Tibial nerve (tissue), 4 donors: ENCODE measurements at regions not wholly inside any gene's neighbourhood (a gene's known extent, or its start where the extent isn't known, plus 50 kb on each side); places are given as distances from the start of the nearest gene placed in this dataset.

Experiments
- DNase-seq, 2 donors: peaks; one replicate each; pipeline ENCODE4 v3.0.0-alpha.2; 2019; ENCODE audit warnings: low spot score in 2 of 2
- H3K27ac ChIP-seq, 4 donors: fragments of 200-600 bp; sonication (generic) in 3 of 4; one replicate each; pipeline ENCODE4 v1.5.1; 2017 to 2019; ENCODE audit warnings: mild to moderate bottlenecking in 1 of 4
- H3K27me3 ChIP-seq, 2 donors: fragments of 200-600 bp; sonication (generic) in 1 of 2; one replicate each; pipeline versions ENCODE4 v1.5.1 to v1.6.0; 2017 to 2019
- H3K36me3 ChIP-seq, 3 donors: fragments of 200-600 bp; sonication (generic); one replicate each; pipeline ENCODE4 v1.5.1; 2018 to 2019
- H3K4me1 ChIP-seq, 4 donors: fragments of 200-600 bp; sonication (generic) in 3 of 4; one replicate each; pipeline ENCODE4 v1.5.1; 2017 to 2019
- H3K4me3 ChIP-seq, 4 donors: fragments of 200-600 bp; sonication (generic) in 3 of 4; one replicate each; pipeline ENCODE4 v1.5.1; 2017 to 2019; ENCODE audit warnings: mild to moderate bottlenecking in 1 of 4, moderate library complexity in 1 of 4
- H3K9me3 ChIP-seq, 4 donors: fragments of 200-600 bp; sonication (generic) in 3 of 4; one replicate each; pipeline ENCODE4 v1.5.1; 2017 to 2019
- CTCF ChIP-seq, 5 experiments: fragments of 200-600 bp in 3 of 5; fragments of 450-650 bp in 2 of 5; sonication (generic) in 3 of 5; IDR thresholded peaks; one replicate each; pipeline ENCODE4 v1.5.1; 2016 to 2019; ENCODE audit warnings: antibody characterized with exemption in 5 of 5, mild to moderate bottlenecking in 3 of 5, moderate library complexity in 2 of 5
- EP300 ChIP-seq, 2 donors: sonication (generic); formaldehyde crosslinking; IDR thresholded peaks; one replicate each; pipeline ENCODE4 v1.6.1; 2017; ENCODE audit warnings: antibody characterized with exemption in 2 of 2, mild to moderate bottlenecking in 1 of 2
- POLR2A ChIP-seq, 2 donors: fragments of 450-650 bp; IDR thresholded peaks; one replicate each; pipeline ENCODE4 v1.6.1; 2017; ENCODE audit warnings: antibody characterized with exemption in 2 of 2, mild to moderate bottlenecking in 2 of 2, moderate library complexity in 2 of 2
- WGBS, 2 donors: methylation state at CpG; one replicate each; pipeline ENCODE4 v1.1.5; 2018; 5-methylcytosine and 5-hydroxymethylcytosine counted together

- Histone ChIP-seq H3K4me3 (no peak overlapping the region), H3K27me3 (no peaks in the 10 kb centered on the region), H3K27ac (no peak overlapping the region), H3K4me1 (peaks cover 0 to 11% (median 2%) of the 10 kb centered on the region in 4 donors), H3K36me3 (no peaks in the 10 kb centered on the region), H3K9me3 (no peaks in the 10 kb centered on the region)
- DNase-seq: no peak
- TF ChIP-seq POLR2A (IDR thresholded peaks at IDR 0.05) (no peak), CTCF (IDR thresholded peaks at IDR 0.05) (no peak), EP300 (IDR thresholded peaks at IDR 0.05) (no peak)
- 87 to 92% methylated on average over 7 of the region's 7 CpGs for WGBS, 2 donors
These were observed 273.9 kb downstream of the CDC5L start for GRCh38 chr6:44661221-44662008.

DNA sequence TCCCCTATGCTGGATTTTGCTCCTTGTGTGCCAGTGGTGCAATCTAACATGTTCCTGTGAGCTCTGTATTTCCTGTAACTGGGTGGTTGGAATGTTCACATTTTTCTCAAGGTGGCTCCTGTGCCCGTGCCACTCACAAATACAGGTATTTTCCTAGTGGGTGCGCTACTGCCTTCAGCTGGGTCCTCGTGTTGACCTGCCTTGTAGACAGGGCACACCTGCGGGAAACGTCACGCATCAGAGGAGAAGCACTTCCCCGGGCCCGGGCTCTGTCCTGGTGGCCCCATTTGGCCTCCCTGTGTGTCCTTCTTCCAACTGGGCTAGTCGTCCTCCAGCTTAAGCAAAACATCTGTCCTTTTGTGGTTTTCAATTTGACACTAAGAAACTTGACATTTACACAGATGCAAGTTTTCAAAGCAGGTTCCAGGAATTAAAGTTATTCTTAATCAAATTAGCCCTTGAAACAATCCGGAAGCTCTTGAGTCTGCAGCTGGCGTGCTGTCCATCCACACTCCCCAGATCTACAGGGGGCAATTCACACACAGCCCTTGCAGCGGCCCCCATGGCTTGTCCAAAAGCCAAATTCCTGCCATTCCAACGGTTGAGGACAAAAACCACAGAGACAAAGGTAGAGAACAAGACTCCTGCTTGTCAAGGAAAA, 275.1 kb downstream of the CDC5L start:
- 58 to 59% methylated on average over 13 of the region's 13 CpGs for WGBS, 2 donors
- Histone ChIP-seq H3K4me3 (no peak overlapping the region), H3K36me3 (no peaks in the 10 kb centered on the region), H3K9me3 (no peaks in the 10 kb centered on the region), H3K27me3 (no peaks in the 10 kb centered on the region), H3K4me1 (peaks cover 0 to 20% (median 5%) of the 10 kb centered on the region in 4 donors), H3K27ac (no peak overlapping the region)
- no peak for DNase-seq
- no peak for TF ChIP-seq CTCF (IDR thresholded peaks at IDR 0.05)
- no peak for TF ChIP-seq EP300 (IDR thresholded peaks at IDR 0.05)
- no peak for TF ChIP-seq POLR2A (IDR thresholded peaks at IDR 0.05)

- no peaks in the 10 kb centered on the region for H3K27me3 ChIP-seq
- TF ChIP-seq POLR2A (IDR thresholded peaks at IDR 0.05): no peak
- TF ChIP-seq EP300 (IDR thresholded peaks at IDR 0.05): no peak
- no peak for TF ChIP-seq CTCF (IDR thresholded peaks at IDR 0.05)
- no peak overlapping the region for H3K27ac ChIP-seq
- no peaks in the 10 kb centered on the region for H3K9me3 ChIP-seq
- WGBS, 2 donors: 87 to 88% methylated on average over 10 of the region's 10 CpGs
- H3K4me3 ChIP-seq: no peak overlapping the region
- H3K4me1 ChIP-seq: peaks cover 0 to 24% (median 5%) of the 10 kb centered on the region in 4 donors
- DNase-seq: no peak
- no peaks in the 10 kb centered on the region for H3K36me3 ChIP-seq
These were observed 276.5 kb downstream of the CDC5L start for GRCh38 chr6:44663860-44664634.

GRCh38 chr6:44664716-44665115, 277.2 kb downstream of the CDC5L start:
- H3K36me3 ChIP-seq: no peaks in the 10 kb centered on the region
- H3K4me3 ChIP-seq: no peak overlapping the region
- H3K9me3 ChIP-seq: no peaks in the 10 kb centered on the region
- no peak for DNase-seq
- 66 to 67% methylated on average over 4 of the region's 4 CpGs for WGBS, 2 donors
- no peaks in the 10 kb centered on the region for H3K27me3 ChIP-seq
- TF ChIP-seq EP300 (IDR thresholded peaks at IDR 0.05) (no peak), POLR2A (IDR thresholded peaks at IDR 0.05) (no peak), CTCF (IDR thresholded peaks at IDR 0.05) (no peak)
- H3K27ac ChIP-seq: no peak overlapping the region
- peaks cover 0 to 24% (median 5%) of the 10 kb centered on the region in 4 donors for H3K4me1 ChIP-seq
